ENCODE measurements at regions not wholly inside any gene's neighbourhood (a gene's known extent, or its start where the extent isn't known, plus 50 kb on each side); places are given as distances from the start of the nearest gene placed in this dataset.
"Not testable (repeated sequence)": the region's sequence is repeated elsewhere in the genome, so short reads cannot be mapped to it uniquely, and the experiment has no call there.

DNA sequence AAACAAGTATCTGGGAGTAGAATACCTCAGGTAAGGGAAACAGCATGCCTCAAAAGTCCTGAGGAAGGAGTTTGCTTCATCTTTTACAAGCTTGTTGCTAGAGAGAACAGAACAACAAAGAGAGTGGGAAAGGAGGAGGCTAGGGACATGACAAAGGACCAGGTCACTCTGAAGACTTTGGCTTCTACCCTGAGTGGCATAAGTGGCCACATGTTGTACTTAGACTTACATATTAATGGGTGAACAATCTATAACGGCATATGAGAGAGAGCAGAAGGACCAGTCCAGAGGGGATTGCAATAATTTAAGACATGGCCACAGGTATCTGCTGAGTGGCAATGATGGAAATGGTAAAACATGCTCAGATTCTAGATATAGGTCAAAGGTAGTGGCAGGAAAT is 668.3 kb upstream of the ADGRB3 start:
- no peak overlapping the region for H2AFZ ChIP-seq (ENCODE audit: low read depth)

DNA sequence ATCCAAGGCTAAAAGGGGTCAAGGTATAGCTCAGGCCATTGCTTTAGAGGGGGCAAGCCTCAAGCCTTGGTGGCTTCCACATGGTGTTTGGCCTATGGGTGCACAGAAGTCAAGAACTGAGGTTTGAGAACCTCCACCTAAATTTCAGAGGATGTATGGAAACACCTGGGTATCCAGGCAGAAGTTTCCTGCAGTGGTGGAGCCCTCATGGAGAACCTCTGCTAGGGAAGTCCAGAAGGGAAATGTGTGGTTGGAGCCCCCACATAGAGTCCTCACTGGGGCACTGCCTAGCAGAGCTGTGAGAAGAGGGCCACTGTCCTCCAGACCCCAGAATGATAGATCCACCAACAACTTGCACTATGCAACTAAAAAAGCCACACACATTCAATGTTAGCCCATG is 678.7 kb upstream of the ADGRB3 start:
- Histone ChIP-seq H4K20me1 (ENCODE audit: insufficient read depth) (no peaks in the 10 kb centered on the region), H3K27ac (no peak overlapping the region), H3K79me2 (ENCODE audit: insufficient read depth, low read depth) (no peaks in the 10 kb centered on the region), H3K4me3 (IDR thresholded peaks at IDR 0.05; ENCODE audit: insufficient read depth, low read depth, low read length) (no peak overlapping the region), H3K27me3 (ENCODE audit: insufficient read depth, low read depth) (no peaks in the 10 kb centered on the region), H3K4me1 (ENCODE audit: low read depth, poor library complexity, severe bottlenecking) (no peaks in the 10 kb centered on the region), H2AFZ (ENCODE audit: low read depth) (no peak overlapping the region), H3K4me2 (no peak overlapping the region), H3K9ac (no peak overlapping the region), H3K36me3 (ENCODE audit: insufficient read depth) (no peaks in the 10 kb centered on the region)
- TF ChIP-seq, protein P1, sequence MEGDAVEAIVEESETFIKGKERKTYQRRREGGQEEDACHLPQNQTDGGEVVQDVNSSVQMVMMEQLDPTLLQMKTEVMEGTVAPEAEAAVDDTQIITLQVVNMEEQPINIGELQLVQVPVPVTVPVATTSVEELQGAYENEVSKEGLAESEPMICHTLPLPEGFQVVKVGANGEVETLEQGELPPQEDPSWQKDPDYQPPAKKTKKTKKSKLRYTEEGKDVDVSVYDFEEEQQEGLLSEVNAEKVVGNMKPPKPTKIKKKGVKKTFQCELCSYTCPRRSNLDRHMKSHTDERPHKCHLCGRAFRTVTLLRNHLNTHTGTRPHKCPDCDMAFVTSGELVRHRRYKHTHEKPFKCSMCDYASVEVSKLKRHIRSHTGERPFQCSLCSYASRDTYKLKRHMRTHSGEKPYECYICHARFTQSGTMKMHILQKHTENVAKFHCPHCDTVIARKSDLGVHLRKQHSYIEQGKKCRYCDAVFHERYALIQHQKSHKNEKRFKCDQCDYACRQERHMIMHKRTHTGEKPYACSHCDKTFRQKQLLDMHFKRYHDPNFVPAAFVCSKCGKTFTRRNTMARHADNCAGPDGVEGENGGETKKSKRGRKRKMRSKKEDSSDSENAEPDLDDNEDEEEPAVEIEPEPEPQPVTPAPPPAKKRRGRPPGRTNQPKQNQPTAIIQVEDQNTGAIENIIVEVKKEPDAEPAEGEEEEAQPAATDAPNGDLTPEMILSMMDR (conservative IDR thresholded peaks at IDR 0.05; ENCODE audit: low read depth, low read length) = no peak

More for the DNA sequence above, 668.3 kb upstream of the ADGRB3 start:
- no peaks in the 10 kb centered on the region for H3K36me3 ChIP-seq (ENCODE audit: insufficient read depth)
- no peak overlapping the region for H3K9ac ChIP-seq
- H3K4me2 ChIP-seq = no peak overlapping the region
- no peaks in the 10 kb centered on the region for H3K27me3 ChIP-seq (ENCODE audit: insufficient read depth, low read depth)
- TF ChIP-seq, protein P1 (conservative IDR thresholded peaks at IDR 0.05; ENCODE audit: low read depth, low read length) = no peak
- H4K20me1 ChIP-seq (ENCODE audit: insufficient read depth) = no peaks in the 10 kb centered on the region
- H3K4me1 ChIP-seq (ENCODE audit: low read depth, poor library complexity, severe bottlenecking) = no peaks in the 10 kb centered on the region
- H3K79me2 ChIP-seq (ENCODE audit: insufficient read depth, low read depth) = no peaks in the 10 kb centered on the region
- H3K4me3 ChIP-seq (IDR thresholded peaks at IDR 0.05; ENCODE audit: insufficient read depth, low read depth, low read length) = no peak overlapping the region
- no peak overlapping the region for H3K27ac ChIP-seq

DNA sequence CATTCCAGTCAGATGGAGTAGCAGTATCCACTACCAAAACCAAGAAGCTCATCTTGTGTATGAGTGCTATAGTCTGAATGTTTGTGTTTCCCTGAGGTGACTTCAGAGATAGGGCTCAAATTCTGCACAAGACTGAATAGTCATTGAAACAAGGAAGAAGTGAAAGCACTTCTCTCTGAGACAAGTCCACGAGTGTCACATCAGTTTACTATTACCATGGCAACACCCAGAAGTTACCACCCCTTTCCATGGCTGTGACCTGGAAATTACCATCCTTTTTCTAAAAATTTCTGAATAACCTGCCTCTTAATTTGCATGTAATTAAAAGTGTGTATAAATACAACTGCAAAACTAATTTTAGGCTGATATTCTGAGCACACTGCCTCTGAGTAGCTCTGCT is 682.1 kb upstream of the ADGRB3 start:
- Histone ChIP-seq H3K27me3 (ENCODE audit: insufficient read depth, low read depth) (no peaks in the 10 kb centered on the region), H3K4me3 (IDR thresholded peaks at IDR 0.05; ENCODE audit: insufficient read depth, low read depth, low read length) (no peak overlapping the region), H3K9ac (no peak overlapping the region), H2AFZ (ENCODE audit: low read depth) (no peak overlapping the region), H4K20me1 (ENCODE audit: insufficient read depth) (no peaks in the 10 kb centered on the region), H3K4me1 (ENCODE audit: low read depth, poor library complexity, severe bottlenecking) (no peaks in the 10 kb centered on the region), H3K4me2 (no peak overlapping the region), H3K36me3 (ENCODE audit: insufficient read depth) (no peaks in the 10 kb centered on the region), H3K27ac (no peak overlapping the region), H3K79me2 (ENCODE audit: insufficient read depth, low read depth) (no peaks in the 10 kb centered on the region)
- TF ChIP-seq, protein P1 (conservative IDR thresholded peaks at IDR 0.05; ENCODE audit: low read depth, low read length) = no peak

DNA sequence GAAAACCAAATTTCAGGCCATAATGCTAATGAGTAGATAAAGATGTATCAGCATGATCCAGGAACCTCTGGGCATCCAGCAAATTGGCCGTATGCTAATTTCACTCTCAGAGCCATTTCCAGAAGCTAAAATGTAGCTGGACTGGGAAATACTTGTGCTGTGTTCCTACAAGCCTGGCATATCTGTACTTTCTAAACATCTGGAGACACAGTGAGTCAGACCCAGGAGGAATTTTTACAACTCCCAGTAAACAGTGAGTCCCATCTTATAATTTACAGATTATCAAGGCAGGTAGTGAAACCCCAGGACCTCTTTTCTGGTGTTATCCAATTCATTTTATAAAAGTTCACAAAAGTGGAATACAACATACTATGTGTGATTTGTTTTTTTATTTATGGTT is 683.0 kb upstream of the ADGRB3 start:
- H3K79me2 ChIP-seq (ENCODE audit: insufficient read depth, low read depth) = no peaks in the 10 kb centered on the region
- no peaks in the 10 kb centered on the region for H3K4me1 ChIP-seq (ENCODE audit: low read depth, poor library complexity, severe bottlenecking)
- H3K9ac ChIP-seq = no peak overlapping the region
- no peak overlapping the region for H2AFZ ChIP-seq (ENCODE audit: low read depth)
- H3K4me2 ChIP-seq = no peak overlapping the region
- H3K27ac ChIP-seq = no peak overlapping the region
- no peaks in the 10 kb centered on the region for H4K20me1 ChIP-seq (ENCODE audit: insufficient read depth)
- TF ChIP-seq, protein P1 (conservative IDR thresholded peaks at IDR 0.05; ENCODE audit: low read depth, low read length) = no peak
- no peaks in the 10 kb centered on the region for H3K27me3 ChIP-seq (ENCODE audit: insufficient read depth, low read depth)
- H3K4me3 ChIP-seq (IDR thresholded peaks at IDR 0.05; ENCODE audit: insufficient read depth, low read depth, low read length) = no peak overlapping the region
- no peaks in the 10 kb centered on the region for H3K36me3 ChIP-seq (ENCODE audit: insufficient read depth)

DNA sequence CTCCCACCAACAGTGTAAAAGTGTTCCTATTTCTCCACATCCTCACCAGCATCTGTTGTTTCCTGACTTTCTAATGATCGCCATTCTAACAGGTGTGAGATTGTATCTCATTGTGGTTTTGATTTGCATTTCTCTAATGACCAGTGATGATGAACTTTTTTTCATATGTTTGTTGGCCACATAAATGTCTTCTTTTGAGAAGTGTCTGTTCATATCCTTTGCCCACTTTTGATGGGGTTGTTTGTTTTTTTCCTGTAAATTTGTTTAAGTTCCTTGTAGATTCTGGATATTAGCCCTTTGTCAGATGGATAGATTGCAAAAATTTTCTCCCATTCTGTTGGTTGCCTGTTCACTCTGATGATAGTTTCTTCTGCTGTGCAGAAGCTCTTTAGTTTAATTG is 687.3 kb upstream of the ADGRB3 start:
- not testable (repeated sequence) for H2AFZ ChIP-seq (ENCODE audit: low read depth); H3K27me3 ChIP-seq (ENCODE audit: insufficient read depth, low read depth); H3K36me3 ChIP-seq (ENCODE audit: insufficient read depth); H3K4me2 ChIP-seq; H3K9ac ChIP-seq; H3K27ac ChIP-seq; H4K20me1 ChIP-seq (ENCODE audit: insufficient read depth); H3K4me3 ChIP-seq (IDR thresholded peaks at IDR 0.05; ENCODE audit: insufficient read depth, low read depth, low read length); H3K4me1 ChIP-seq (ENCODE audit: low read depth, poor library complexity, severe bottlenecking); H3K79me2 ChIP-seq (ENCODE audit: insufficient read depth, low read depth)
